K562 (cell line): ENCODE measurements at regions not wholly inside any gene's neighbourhood (a gene's known extent, or its start where the extent isn't known, plus 50 kb on each side); places are given as distances from the start of the nearest gene placed in this dataset.

Experiments
- ATAC-seq: fragments of 200-7000 bp; cut with Tn5 transposase; 3 replicates; pipeline ENCODE4 v1.9.1; 2020; ENCODE audit warnings: moderate library complexity
- BruUV-seq: library from RNA; stranded (reverse); fragments of 400-500 nt; replicated peaks from 2 replicates; lab custom pipeline; 2021; lab: Mats Ljungman, UMichigan
- CTCF ChIA-PET: fragments of 300-600 bp; formaldehyde crosslinking; extraction: SDS; loops from one replicate; lab custom pipeline; 2021; ENCODE audit warnings: low intra/inter-chr PET ratio; lab: Yijun Ruan, JAX
- POLR2A ChIA-PET: fragments of 300-600, 350-650 bp; sonication (Branson Sonifier 250); formaldehyde crosslinking; extraction: SDS; loops from one replicate; lab custom pipeline; 2021; ENCODE audit warnings: antibody characterized with exemption, inconsistent platforms; lab: Yijun Ruan, JAX
- DNase-seq, 4 experiments: peaks; one replicate each; pipeline versions ENCODE4 v3.0.0 to v3.0.0-alpha.2; 2011 to 2018; ENCODE audit warnings: low spot score in 3 of 4, mixed read lengths in 3 of 4; ENCODE audit errors: extremely low read depth in 1 of 4
- FAIRE-seq: peaks from 2 replicates; lab custom pipeline; 2011; peaks lifted over from hg19 to GRCh38; lab: Jason Lieb, UNC
- H2AFZ ChIP-seq: 2 replicates; pipeline ENCODE4 v1.6.0; 2011; ENCODE audit warnings: low read depth, low read length, control low read depth, inconsistent platforms
- H3K27ac ChIP-seq: fragments of 200-600 bp; 3 replicates; pipeline ENCODE4 v1.8.0; 2011; ENCODE audit warnings: low read depth, mild to moderate bottlenecking, control low read depth, inconsistent platforms, low read length, moderate library complexity, mixed read lengths; ENCODE audit errors: extremely low read depth
- H3K27me3 ChIP-seq, 2 experiments: fragments of 300-600 bp in 1 of 2; 2 replicates in 1 of 2; 3 replicates in 1 of 2; pipeline versions ENCODE4 v1.6.0 to v1.8.0; 2011; ENCODE audit warnings: inconsistent platforms in 2 of 2, low read length in 2 of 2, mild to moderate bottlenecking in 1 of 2, mixed read lengths in 1 of 2, moderate library complexity in 1 of 2; ENCODE audit not compliant: control insufficient read depth in 2 of 2, insufficient read depth in 2 of 2
- H3K36me3 ChIP-seq: fragments of 300-600 bp; 3 replicates; pipeline ENCODE4 v1.8.0; 2011; ENCODE audit warnings: mild to moderate bottlenecking, low read length, inconsistent platforms; ENCODE audit not compliant: control insufficient read depth, insufficient read depth
- H3K4me1 ChIP-seq, 2 experiments: fragments of 200-600 bp in 1 of 2; replicated peaks in 1 of 2; 2 replicates in 1 of 2; 3 replicates in 1 of 2; pipeline versions ENCODE4 v1.5.1 to v1.8.0; 2011; ENCODE audit warnings: inconsistent platforms in 2 of 2, low read length in 2 of 2, mild to moderate bottlenecking in 1 of 2, mixed read lengths in 1 of 2, moderate library complexity in 1 of 2; ENCODE audit not compliant: control insufficient read depth in 2 of 2, insufficient read depth in 2 of 2
- H3K4me2 ChIP-seq: 2 replicates; pipeline ENCODE4 v1.6.1; 2011; ENCODE audit warnings: low read length, control low read depth, inconsistent platforms, mixed read lengths; ENCODE audit not compliant: insufficient read depth
- H3K4me3 ChIP-seq: fragments of 200-600 bp; sonication (generic), shearing (Covaris generic); 2 replicates; pipeline ENCODE4 v1.5.1; 2016; ENCODE audit warnings: control low read depth, inconsistent platforms
- H3K79me2 ChIP-seq: fragments of 200-600 bp; 3 replicates; pipeline ENCODE4 v1.8.0; 2011; ENCODE audit warnings: low read length, inconsistent platforms; ENCODE audit not compliant: control insufficient read depth, insufficient read depth
- H3K9ac ChIP-seq, 2 experiments: 2 replicates each; pipeline versions ENCODE4 v1.6.0 to v1.6.1; 2011; ENCODE audit warnings: low read depth in 2 of 2, low read length in 2 of 2, control low read depth in 1 of 2, inconsistent platforms in 1 of 2, mild to moderate bottlenecking in 1 of 2, mixed read lengths in 1 of 2; ENCODE audit not compliant: insufficient read depth in 1 of 2
- H3K9me1 ChIP-seq: one replicate; pipeline ENCODE4 v1.6.0; 2011; ENCODE audit warnings: inconsistent platforms, mild to moderate bottlenecking, low read length, moderate library complexity; ENCODE audit not compliant: control insufficient read depth, insufficient read depth
- H3K9me3 ChIP-seq: replicated peaks from 2 replicates; pipeline ENCODE4 v1.5.1; 2011; ENCODE audit warnings: low read depth, low read length, inconsistent platforms; ENCODE audit not compliant: control insufficient read depth, insufficient read depth
- H4K20me1 ChIP-seq: replicated peaks from 2 replicates; pipeline ENCODE4 v1.6.1; 2011; ENCODE audit warnings: low read length, inconsistent platforms, mixed read lengths; ENCODE audit not compliant: control insufficient read depth, insufficient read depth
- CEBPZ ChIP-seq: fragments of 150-350 bp; IDR thresholded peaks from 2 replicates; pipeline ENCODE4 v1.6.1; 2014; ENCODE audit warnings: low read depth, mild to moderate bottlenecking, low read length, borderline replicate concordance
- CHD4 ChIP-seq: fragments of 200-600 bp; sonication (generic); IDR thresholded peaks from 3 replicates; pipeline ENCODE4 v1.6.1; 2012; ENCODE audit warnings: low read depth, mild to moderate bottlenecking, mixed read lengths, low read length, inconsistent platforms; ENCODE audit not compliant: insufficient read depth, insufficient replicate concordance, poor library complexity, severe bottlenecking
- CREB3 ChIP-seq: fragments of 450-650 bp; conservative IDR thresholded peaks from 2 replicates; pipeline ENCODE4 v1.6.1; 2016; ENCODE audit warnings: missing genetic modification characterization, low read depth, mild to moderate bottlenecking, missing compliant biosample characterization, moderate library complexity
- HMBOX1 ChIP-seq: sonication (generic); IDR thresholded peaks from 2 replicates; pipeline ENCODE4 v1.6.1; 2016
- MTA1 ChIP-seq: fragments of 450-650 bp; IDR thresholded peaks from 2 replicates; pipeline ENCODE4 v1.6.1; 2017; ENCODE audit warnings: borderline replicate concordance
- NFE2 ChIP-seq: IDR thresholded peaks from 2 replicates; pipeline ENCODE4 v1.6.1; 2014; ENCODE audit warnings: antibody characterized with exemption, low read depth
- NKRF ChIP-seq: fragments of 450-650 bp; IDR thresholded peaks from 2 replicates; pipeline ENCODE4 v1.6.1; 2016; ENCODE audit warnings: borderline replicate concordance
- PTBP1 ChIP-seq: fragments of 200-400 bp; formaldehyde crosslinking; IDR thresholded peaks from 2 replicates; pipeline ENCODE4 v1.6.1; 2017; ENCODE audit warnings: low read depth, low read length
- SMAD4 ChIP-seq: fragments of 250-450 bp; sonication (Bioruptor Pico); conservative IDR thresholded peaks from 2 replicates; pipeline ENCODE4 v1.8.0; 2021; ENCODE audit warnings: inconsistent platforms, mild to moderate bottlenecking, moderate library complexity
- TAF1 ChIP-seq: IDR thresholded peaks from 2 replicates; pipeline ENCODE4 v1.6.1; 2011; ENCODE audit warnings: mild to moderate bottlenecking, low read length, moderate library complexity; ENCODE audit not compliant: insufficient read depth, control insufficient read depth, severe bottlenecking; ENCODE audit errors: extremely low read depth
- XRCC5 ChIP-seq: fragments of 200-400 bp; formaldehyde crosslinking; IDR thresholded peaks from 2 replicates; pipeline ENCODE4 v1.6.1; 2017; ENCODE audit warnings: low read depth, mild to moderate bottlenecking, low read length
- ZBTB26 ChIP-seq: fragments of 450-650 bp; formaldehyde crosslinking; IDR thresholded peaks from 2 replicates; pipeline ENCODE4 v1.4.0; 2022; ENCODE audit warnings: missing genetic modification characterization
- WGBS: fragments of 100-300 bp; shearing (Covaris generic); methylation state at CpG from one replicate; pipeline ENCODE4 v1.1.6; 2016; ENCODE audit warnings: low coverage, mixed read lengths; ENCODE audit not compliant: insufficient coverage; ENCODE audit errors: missing lambda C conversion rate; 5-methylcytosine and 5-hydroxymethylcytosine counted together
- in situ Hi-C: fragments of 300-500 bp; cut with MboI; formaldehyde crosslinking; loops from 4 replicates; pipeline ENCODE4 v1.15.0; 2018; ENCODE audit warnings: inconsistent platforms, mixed read lengths
- intact Hi-C: fragments of 100-400 bp; cut with micrococcal nuclease; formaldehyde crosslinking; loops from 2 replicates; pipeline ENCODE4 v1.14.2; 2022

- no peak overlapping the region for H3K4me2 ChIP-seq
- H4K20me1 ChIP-seq = no peaks in the 10 kb centered on the region
- FAIRE-seq (no peak), ATAC-seq (no peak), DNase-seq (no peak)
- H2AFZ ChIP-seq = no peak overlapping the region
- intact Hi-C loops = no loop called here
- no TSS peak for BruUV-seq
- H3K27me3 ChIP-seq = no peaks in the 10 kb centered on the region
- H3K27ac ChIP-seq = no peak overlapping the region
- no peaks in the 10 kb centered on the region for H3K4me1 ChIP-seq
- in situ Hi-C loops = no loop called here
- CTCF ChIA-PET = no interaction called here
- no peak overlapping the region for H3K4me3 ChIP-seq
- H3K36me3 ChIP-seq = no peaks in the 10 kb centered on the region
- H3K79me2 ChIP-seq = no peaks in the 10 kb centered on the region
- H3K9me3 ChIP-seq = 0 out of 2 replicates have a peak, but pooled peaks cover 4% of the 10 kb centered on the region
- POLR2A ChIA-PET = interaction anchor here (1.0 to 1.2 kb wide), 2 partner anchors 14 to 54 kb away, joined by 3 read pairs; partner anchors contain the start of gene BTG1
- H3K9ac ChIP-seq = no peak overlapping the region
- WGBS = 39% methylated on average over 6 of the region's 6 CpGs
- no peaks in the 10 kb centered on the region for H3K9me1 ChIP-seq
- TF ChIP-seq NKRF = no peak
- TF ChIP-seq CHD4 = no peak
- no peak for TF ChIP-seq MTA1
- TF ChIP-seq CREB3 (tag) = no peak
- TF ChIP-seq NFE2 = no peak
- TF ChIP-seq CEBPZ = no peak
- TF ChIP-seq TAF1 = no peak
- no peak for TF ChIP-seq XRCC5
- TF ChIP-seq SMAD4 = no peak
- TF ChIP-seq PTBP1 = no peak
- no peak for TF ChIP-seq ZBTB26 (CRISPR knock-in tag)
- TF ChIP-seq HMBOX1 = no peak
These were observed 54.4 kb upstream of the BTG1 start for GRCh38 chr12:92199819-92200576.
